Esophagus muscularis mucosa (tissue), 3 donors: ENCODE measurements at regions not wholly inside any gene's neighbourhood (a gene's known extent, or its start where the extent isn't known, plus 50 kb on each side); places are given as distances from the start of the nearest gene placed in this dataset.
"Not testable (repeated sequence)": the region's sequence is repeated elsewhere in the genome, so short reads cannot be mapped to it uniquely, and the experiment has no call there.

Experiments
- CTCF ChIP-seq, 3 experiments: fragments of 200-600 bp in 2 of 3; fragments of 450-650 bp in 1 of 3; sonication (generic) in 2 of 3; IDR thresholded peaks; one replicate each; pipeline ENCODE4 v1.5.1; 2017 to 2019; ENCODE audit warnings: antibody characterized with exemption in 3 of 3, mild to moderate bottlenecking in 2 of 3, moderate library complexity in 1 of 3
- POLR2AphosphoS5 ChIP-seq, 2 donors: sonication (generic); formaldehyde crosslinking; IDR thresholded peaks; one replicate each; pipeline ENCODE4 v1.6.1; 2017; ENCODE audit warnings: antibody characterized with exemption in 2 of 2

- TF ChIP-seq CTCF, POLR2AphosphoS5 (IDR thresholded peaks at IDR 0.05): not testable (repeated sequence)
Measured at GRCh38 chr18:39565551-39566230, 2000.1 kb upstream of the CELF4 start.
